Glutamatergic neuron (in vitro differentiated cells): ENCODE measurements at regions not wholly inside any gene's neighbourhood (a gene's known extent, or its start where the extent isn't known, plus 50 kb on each side); places are given as distances from the start of the nearest gene placed in this dataset.

Experiments used
- DNase-seq: peaks from one replicate; pipeline ENCODE4 v3.0.0; 2022
- H3K27ac Mint-ChIP-seq: one replicate; pipeline ENCODE4 v1.8.0; 2020; ENCODE audit warnings: mild to moderate bottlenecking, mixed read lengths, inconsistent platforms; ENCODE audit not compliant: unreplicated experiment
- H3K27me3 Mint-ChIP-seq: one replicate; pipeline ENCODE4 v1.8.0; 2020; ENCODE audit warnings: mild to moderate bottlenecking, moderate library complexity, mixed read lengths, inconsistent platforms; ENCODE audit not compliant: unreplicated experiment
- H3K36me3 Mint-ChIP-seq: one replicate; pipeline ENCODE4 v1.8.0; 2020; ENCODE audit warnings: mild to moderate bottlenecking, mixed read lengths, inconsistent platforms; ENCODE audit not compliant: unreplicated experiment
- H3K4me1 Mint-ChIP-seq: one replicate; pipeline ENCODE4 v1.8.0; 2020; ENCODE audit warnings: mild to moderate bottlenecking, low read depth, mixed read lengths, inconsistent platforms; ENCODE audit not compliant: unreplicated experiment
- H3K4me3 Mint-ChIP-seq: one replicate; pipeline ENCODE4 v1.8.0; 2020; ENCODE audit warnings: mild to moderate bottlenecking, mixed read lengths, inconsistent platforms; ENCODE audit not compliant: unreplicated experiment
- H3K9me3 Mint-ChIP-seq: one replicate; pipeline ENCODE4 v1.8.0; 2020; ENCODE audit warnings: mild to moderate bottlenecking, moderate library complexity, mixed read lengths, inconsistent platforms; ENCODE audit not compliant: unreplicated experiment
- CTCF ChIP-seq: fragments of 200-600 bp; sonication (generic); IDR thresholded peaks from one replicate; pipeline ENCODE4 v1.5.0; 2021; ENCODE audit not compliant: partially characterized antibody, unreplicated experiment

DNA sequence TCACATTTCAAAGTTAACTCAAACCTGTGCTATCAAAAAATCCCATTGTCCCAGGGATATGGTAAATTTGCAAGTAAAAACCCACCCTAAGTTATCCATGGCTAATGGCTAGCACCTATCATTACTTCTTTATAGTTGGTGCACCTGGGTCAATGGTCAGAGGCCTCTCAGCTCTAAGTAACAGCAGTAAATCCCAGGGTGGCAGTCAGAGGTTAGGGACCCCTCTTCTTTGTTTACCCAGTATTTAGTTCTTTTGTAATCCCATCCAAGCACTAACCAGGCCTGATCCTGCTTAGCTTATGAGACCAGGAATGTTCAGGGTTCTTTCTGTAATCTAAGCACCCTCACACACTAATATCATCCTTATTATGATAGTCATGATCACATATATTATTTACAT is 52.1 kb upstream of the WWC1 start:
- DNase-seq, result no peak
- peaks cover 8% of the 10 kb centered on the region for H3K27me3 Mint-ChIP-seq
- peaks cover 8% of the 10 kb centered on the region for H3K4me1 Mint-ChIP-seq
- H3K27ac Mint-ChIP-seq, result no peak overlapping the region
- H3K4me3 Mint-ChIP-seq, result no peak overlapping the region
- H3K36me3 Mint-ChIP-seq, result no peaks in the 10 kb centered on the region
- H3K9me3 Mint-ChIP-seq, result peaks cover 3% of the 10 kb centered on the region
- TF ChIP-seq CTCF, result no peak
